ENCODE measurements at regions not wholly inside any gene's neighbourhood (a gene's known extent, or its start where the extent isn't known, plus 50 kb on each side); places are given as distances from the start of the nearest gene placed in this dataset.

DNA sequence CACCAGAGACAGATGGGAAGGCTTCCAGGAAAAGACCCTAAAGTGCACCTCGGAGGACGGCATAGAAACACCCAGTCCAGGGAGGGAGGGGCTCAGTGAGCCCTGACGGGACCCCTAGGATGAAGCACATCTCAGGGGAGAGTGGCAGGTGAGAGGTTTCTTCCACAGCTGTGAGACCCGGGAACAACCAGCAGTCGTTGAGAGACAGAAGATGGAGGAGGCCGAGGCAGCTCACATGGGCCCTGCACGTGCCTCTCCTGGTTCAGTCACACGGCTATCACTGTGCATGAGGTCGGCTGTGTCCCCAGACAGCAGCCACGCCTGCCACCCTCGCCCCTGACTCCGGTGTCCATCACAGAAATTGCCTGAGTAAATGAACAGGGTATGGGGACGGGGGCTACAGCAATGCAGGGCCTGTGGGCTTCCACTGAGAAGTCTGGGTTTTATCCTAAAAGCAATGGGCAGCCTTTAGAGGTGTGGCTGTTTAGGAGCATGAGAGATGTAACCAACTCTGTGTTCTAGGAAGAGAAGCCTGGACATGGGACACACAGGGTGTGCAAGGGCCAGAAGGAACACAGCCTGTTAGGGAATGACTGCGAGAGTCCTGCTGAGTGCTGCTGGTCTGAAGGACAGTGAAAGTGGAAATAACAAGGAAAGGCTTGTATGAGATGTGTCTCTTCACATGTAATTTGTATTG lies 102.0 kb downstream of the TMEM18 start:
- no peak for DNase-seq (ENCODE audit: low spot score)

DNA sequence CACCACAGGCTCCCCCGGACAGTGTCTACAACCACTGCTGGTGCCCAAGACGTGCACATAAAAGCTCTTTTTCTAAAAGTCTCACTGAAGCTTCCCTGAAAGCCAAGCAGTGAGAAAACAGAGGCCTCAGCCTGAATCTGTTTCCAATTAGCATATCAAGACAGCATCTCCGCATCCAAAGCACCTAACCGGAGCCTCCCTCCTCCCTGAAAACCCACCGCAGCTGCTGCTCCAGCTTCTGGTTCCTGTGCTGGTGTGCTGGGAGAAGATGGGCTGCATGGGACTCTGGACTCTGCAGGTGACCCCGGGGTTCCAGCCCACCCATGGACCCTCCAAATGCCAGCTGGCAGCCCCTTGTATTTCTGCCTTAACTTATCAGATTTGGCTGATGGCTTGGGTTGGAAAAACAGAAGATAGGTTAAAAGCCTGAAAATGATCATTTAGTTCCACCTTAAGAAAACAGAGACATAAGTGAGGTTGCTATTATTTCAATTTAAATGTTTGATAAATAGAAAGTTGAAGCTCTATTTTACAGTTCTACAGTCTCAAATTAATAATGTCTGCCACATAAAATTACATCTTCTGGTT lies 103.3 kb downstream of the TMEM18 start:
- no peak for DNase-seq (ENCODE audit: low spot score)

DNA sequence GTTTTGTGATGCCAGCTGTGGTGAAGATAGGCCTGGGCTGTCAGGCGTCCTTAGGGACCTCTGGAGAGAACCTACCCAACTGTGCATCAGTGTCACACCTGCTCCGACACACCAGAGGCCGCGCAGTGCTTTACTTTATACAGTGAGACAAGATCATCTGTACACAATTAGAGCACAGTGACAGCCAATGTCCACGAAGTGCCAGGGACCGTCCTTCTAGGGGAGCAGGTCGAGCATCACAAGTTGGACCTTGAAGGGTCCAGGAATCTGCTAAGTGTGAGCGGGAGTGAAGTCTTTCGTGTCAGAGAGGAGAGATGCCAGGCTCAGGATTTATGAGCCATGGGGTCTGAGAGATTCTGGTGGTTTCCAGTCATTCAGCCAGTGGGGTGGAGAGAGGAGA lies 104.2 kb downstream of the TMEM18 start:
- no peak for DNase-seq (ENCODE audit: low spot score)

DNA sequence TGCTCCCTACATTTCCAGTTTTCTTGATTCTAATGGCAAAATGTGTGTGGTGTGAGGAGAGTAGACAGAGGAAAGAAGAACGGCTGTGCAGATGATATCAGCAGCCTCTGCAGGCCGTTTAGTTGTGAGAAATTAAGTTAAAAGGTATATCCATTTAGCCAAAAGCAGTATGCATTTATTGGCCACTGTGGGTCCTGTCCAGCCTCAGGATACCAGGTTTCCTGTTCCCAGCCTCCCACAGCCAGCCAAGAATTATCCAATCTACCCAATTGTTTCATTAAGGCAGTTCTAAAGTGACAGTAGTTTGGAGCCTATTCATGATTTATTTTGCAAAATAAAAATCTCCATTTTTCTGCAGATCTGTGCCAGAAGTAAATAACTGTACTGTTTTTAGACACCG lies 107.5 kb downstream of the TMEM18 start:
- DNase-seq (ENCODE audit: low spot score), result no peak

DNA sequence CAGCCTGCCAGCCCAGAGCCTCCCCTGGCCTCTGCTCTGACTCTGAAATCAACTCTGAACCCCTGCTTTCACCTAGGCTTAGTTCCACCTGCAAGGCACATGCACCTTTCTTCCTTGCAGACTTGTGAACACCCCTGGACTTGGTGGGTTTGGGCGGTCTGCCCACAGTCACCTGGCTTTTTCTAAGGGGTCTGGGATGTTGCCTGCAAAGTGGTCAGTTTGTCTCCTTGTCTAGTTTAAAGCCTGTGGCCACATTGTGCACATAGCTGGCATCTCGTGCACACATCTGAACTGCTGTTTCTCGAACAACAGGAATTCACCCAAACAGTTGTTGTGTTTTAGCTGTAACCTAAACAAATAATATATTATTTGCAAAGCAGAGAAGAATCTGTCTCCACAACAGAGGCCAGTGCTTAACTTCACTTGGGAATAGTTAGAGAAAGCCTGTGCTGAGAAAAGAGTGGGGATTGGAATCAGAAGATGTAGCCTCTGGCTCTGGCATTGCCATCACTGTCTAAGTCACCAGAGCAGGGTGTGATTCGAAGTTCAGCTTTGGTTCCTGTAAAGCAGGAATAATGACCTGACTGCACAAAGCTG lies 108.5 kb downstream of the TMEM18 start:
- DNase-seq (ENCODE audit: low spot score), result no peak

DNA sequence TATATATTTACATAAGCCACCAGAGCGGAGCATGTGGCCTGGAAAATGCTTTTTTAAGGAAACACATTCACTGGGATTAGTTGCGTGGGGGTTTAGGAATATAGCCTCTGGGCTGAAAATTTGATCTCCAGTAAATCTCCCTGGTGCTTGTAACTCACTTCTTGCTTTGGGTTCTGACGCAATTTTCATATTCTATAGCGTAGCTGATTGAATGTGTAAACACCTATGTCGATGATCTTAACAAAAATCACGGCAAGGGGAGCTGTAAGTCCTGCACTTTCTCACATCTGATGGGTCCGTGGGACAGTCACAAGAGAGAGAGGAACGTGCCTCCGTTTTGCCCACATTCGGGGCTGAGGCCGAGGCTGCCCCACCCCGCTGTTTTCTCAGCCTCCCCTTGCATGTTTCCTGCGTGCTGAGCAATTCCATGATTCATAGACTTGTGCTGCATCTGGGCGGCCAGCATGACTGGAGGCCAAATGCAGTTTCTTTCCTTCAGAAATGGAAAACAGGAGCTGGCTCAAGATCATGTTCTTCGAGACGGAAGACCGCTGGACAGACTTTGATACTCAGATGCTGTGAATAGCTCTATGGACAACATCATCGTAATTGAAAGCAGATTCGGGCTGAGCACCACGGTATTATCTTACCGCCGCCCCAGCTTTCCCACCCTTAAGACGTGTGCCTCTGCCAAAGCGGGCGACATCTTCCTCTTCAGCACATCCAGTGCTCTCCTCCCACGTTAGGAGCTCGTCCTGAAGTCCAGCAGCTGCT lies 109.2 kb downstream of the TMEM18 start:
- DNase-seq (ENCODE audit: low spot score), result no peak

DNA sequence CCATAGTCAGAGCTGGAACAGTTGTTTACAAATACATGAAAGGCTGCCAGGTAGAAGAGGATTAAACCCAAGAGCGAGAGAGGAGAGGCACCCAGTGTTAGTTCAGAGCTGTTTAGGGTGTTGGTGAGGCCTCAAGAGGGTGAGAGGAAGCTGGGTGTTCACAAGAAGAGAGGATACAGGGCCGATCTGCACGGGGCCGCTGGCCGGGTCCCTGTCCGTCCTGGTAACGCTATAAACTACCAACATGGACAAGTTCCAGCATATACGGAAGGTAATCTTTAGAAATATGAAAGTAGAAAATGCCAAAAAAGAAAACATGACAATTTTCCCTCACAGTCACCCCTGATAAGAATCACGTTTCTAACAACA lies 109.7 kb downstream of the TMEM18 start:
- DNase-seq (ENCODE audit: low spot score), result no peak

DNA sequence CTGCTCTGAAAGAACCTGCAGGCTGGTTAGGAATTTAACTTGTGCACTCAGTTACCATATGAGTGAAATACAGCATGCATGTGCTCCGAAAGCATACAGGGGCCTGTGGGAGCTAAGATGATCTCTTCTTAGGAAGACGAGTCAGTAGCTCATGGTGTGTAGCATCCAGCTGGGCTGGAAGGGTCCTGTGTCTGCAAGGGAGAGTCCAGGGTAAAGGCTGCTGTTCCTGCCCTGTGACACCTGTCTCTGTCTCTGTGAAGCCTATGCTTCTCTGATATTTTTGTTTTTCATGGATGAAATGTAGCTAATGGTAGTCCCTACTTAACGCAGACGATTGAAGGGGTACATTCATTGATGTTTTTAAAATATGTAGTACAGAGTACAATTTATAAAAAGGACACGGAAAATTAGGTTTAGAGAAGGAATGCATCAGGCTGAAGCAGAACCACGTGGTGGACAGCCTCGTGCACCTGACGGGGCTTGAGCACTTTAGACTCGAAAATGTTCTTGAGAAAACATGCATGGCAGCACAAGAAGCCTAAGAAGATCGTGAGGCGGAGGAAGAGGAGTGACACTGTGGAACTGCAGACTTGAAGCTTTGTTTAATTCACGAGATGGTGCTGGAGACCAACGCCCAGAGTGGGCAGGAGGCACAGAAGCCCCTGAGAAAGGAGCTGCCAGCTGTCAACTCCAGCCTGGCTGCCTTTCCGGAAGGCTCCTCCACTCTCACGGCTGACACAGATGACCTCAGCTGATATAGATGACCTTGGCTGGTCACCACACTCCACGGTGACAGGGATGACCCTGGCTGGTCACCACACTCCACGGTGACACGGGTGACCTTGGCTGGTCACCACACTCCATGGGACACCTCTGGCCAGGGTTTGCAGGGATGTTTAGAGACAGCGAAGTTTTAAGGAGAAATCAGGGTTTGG lies 110.6 kb downstream of the TMEM18 start:
- no peak for DNase-seq (ENCODE audit: low spot score)

DNA sequence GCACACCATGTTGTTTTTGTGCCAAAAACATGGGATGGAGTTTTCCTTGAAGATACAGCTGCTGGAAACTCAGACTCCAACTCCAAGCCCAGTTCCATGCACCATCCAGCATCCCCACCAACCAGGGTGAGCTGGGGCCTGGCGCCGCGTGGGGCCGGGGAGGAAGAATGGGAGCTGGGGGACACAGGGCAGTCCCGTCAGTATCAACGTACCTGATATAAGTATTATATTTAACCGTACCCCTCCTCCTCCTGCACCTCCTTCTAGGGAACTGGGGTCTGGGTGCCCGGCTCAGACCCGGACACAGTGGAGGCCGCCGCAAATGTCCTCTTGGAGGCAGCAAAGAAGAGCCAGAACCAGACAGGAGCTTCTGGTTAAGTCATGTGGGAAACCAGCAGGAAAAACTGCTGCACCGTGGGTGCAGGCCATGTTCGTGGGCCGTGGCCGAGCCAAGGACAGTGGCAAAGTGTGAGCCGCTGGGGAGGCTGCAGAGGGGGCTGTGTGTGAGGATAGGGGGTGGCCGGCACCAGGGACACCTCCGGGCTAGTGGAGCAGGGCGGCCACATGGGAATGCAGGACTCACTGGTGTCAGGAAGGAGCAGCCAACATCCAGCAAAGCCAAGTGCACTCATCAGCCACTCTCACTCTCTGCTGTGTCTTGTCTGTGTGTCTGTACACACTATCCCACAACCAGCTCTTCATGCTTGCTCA lies 112.6 kb downstream of the TMEM18 start:
- no peak for DNase-seq (ENCODE audit: low spot score)

DNA sequence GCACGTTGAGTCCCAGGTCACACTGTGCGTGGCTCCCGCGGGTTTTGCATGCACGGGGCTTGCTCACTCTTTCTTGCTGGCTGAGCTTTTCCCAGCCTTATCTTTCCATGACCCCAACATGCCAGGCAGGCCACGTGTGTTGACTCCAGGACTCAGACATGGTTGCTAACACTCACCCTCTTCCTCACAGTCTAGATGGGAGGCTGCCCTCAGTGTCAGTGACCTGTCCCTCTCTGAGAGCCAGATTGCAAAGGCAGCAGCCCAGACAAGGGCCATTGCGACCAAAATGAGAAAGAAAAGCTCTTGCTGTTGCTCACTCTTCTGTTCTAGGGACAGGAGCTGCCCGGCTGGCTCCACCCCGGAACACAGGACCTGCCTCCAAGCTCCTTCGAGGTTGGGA lies 113.7 kb downstream of the TMEM18 start:
- no peak for DNase-seq (ENCODE audit: low spot score)

DNA sequence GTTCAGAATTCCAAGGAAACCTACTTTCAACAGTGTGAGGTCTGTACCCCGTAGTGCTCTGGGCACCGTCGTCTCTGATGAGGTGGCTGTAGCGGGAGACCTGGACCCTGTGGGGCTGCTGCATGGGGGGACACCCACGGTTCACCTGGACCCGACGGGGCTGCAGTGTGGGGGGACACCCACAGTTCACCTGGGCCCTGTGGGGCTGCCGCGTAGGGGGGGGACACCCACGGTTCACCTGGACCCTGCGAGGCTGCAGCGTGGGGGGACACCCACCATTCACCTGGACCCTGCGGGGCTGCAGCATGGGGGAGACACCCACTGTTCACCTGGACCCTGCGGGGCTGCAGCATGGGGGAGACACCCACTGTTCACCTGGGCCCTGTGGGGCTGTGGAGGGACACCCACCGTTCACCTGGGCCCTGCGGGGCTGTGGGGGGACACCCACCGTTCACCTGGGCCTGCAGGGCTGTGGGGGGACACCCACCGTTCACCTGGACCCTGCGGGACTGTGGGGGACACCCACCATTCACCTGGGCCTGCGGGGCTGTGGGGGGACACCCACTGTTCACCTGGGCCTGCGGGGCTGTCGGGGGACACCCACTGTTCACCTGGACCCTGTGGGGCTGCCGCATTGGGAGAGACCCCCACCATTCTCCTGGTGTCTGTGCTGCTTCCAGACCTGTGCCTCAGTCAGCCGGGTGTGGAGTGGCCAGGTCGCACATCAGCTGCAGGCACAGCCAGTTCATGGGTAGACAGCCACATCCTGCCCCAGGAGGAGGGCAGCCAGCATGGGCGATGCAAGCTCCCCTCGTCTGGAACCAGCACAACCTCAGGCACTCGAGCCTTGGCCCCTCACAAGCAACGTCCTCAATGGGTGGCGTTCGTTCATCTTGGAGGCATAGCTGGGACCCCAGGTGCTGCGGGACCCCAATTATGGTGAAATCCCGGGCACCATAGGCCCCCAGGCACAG lies 114.5 kb downstream of the TMEM18 start:
- no peak for DNase-seq (ENCODE audit: low spot score)

DNA sequence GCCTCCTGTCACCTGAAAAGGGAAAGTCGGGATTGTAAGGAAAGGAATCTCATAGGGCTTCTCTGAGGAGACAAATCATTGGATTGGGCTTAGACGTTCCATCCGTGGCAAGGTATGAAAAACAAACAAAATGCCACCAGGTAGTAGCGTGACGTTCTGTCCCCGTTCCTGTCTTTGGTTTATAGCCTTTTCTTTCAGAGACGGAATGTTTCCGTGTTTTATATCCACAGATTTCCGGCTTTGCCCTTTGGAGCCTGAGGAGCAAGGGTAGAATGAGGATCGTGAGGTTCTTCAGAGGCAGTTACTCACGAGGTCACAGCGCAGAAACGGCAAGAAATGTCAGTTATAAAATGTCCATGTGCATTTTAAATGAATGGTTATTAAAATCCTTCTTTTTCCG lies 118.3 kb downstream of the TMEM18 start:
- no peak for DNase-seq (ENCODE audit: low spot score)

DNA sequence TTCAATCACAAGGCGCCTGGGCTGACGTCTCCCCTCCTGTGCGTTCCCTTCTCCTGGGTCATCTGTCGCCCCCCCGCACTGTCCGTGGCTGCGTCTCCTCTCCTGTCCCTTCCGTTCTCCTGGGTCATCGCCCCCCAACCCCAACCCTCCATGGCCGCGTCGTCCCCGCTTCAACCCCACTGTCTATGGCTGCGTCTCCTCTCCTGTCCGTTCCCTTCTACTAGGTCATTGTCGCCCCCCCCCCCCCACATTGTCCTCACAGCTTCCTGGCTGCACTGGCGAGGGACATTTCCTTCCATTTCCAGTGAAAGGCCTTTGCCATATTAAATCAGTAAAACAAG lies 118.9 kb downstream of the TMEM18 start:
- no peak for DNase-seq (ENCODE audit: low spot score)

DNA sequence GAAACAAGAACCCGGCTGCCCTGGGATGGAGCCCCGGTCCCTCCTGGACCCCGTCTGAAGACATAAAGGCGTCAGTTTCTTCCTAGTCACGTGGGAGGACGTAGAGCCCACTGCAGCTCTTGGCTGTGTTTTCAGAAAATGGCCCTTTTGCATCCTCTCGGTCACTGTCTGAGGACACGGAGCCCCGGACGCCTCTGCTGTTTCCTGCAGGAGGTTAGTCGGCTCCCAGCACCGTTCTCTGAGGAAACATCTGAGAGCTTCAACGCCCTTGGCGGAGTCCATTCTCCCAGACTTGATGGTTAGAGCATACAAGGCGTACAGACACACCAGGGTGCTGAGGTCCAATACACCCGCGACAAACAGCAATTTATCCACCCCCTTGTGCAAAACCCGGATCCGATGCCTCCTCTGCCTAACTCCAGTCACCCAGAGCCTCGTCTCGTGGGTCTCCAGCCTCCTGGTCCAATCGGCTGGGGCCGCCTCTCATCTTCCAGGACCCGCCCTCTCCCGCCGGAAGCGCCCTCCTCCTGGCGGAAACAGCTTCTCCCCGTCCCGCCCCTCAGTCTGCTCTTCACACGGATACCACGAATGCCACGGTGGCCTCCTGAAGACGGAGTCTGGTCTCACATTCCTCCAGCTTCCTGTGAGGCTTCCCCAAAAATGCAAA lies 119.4 kb downstream of the TMEM18 start:
- DNase-seq (ENCODE audit: low spot score), result no peak

DNA sequence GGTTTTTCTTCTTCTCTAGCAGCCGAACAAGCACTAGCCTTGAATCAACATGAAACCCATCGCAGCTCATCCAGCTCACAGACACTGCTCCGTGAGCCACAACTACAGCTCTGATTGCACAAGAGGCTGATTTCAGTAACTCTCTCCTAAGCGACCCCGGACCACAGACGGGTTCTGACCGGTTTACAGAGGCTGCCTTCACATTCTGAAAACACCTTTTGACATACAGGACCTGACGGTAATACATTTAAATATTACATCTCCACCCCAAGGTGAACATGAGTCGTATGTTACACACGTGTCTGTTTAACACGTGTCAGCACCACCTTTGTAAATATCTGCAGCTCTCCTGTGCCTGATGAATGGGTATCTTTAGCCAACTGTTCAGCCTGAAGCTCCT lies 120.7 kb downstream of the TMEM18 start:
- DNase-seq (ENCODE audit: low spot score), result no peak

DNA sequence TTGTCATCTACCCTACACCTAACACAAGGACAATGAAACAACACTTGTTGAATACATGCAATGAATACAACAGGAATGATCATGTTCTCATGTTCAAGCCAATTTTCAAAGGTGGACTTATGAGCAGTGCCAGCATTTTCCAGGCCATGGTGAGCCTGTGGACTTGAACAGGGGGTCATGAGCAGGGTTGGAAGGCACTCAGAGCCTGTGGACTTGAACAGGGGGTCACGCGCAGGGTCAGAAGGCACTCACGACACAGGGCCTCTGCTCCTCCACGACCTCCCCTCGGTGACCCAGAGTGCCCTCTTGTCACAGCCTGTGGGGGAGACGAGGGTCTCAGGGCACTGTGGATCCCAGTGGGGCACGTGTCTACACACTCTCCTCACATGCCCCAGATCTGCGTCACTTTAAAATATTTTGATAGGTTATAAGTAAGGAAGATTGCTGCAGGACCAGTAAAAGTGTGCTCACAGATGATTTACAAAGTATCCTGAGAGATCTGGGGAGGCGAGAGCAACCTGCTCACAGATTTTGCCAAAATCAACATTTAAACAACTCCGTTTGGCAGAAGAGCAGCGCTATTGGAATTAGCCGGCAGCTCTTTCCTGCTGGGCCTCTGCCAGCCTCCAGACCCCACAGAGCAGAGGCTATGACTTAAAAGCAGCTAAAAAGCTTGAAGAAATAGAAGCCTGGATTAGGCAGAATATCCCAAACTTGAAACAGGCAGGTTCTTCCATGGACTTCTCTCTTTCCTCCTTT lies 121.9 kb downstream of the TMEM18 start:
- DNase-seq (ENCODE audit: low spot score), result no peak

DNA sequence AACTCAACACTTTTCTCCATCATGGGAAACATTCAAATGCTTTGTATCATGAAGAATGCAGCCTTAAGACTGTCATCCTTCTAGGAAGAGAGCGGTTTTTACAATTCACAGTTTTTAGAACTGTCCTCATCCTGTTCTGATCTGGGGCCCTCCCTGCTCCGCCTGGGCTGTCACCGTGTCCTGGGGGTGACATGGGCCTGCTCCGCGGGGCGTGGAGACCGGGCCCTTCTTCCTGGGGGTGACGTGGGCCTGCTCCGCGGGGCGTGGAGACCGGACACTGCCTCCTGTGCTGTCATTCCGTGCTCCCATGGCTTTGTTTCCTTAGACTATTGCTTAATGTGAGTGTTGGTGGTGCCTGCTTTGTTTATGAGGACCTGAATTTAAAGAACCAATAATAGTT lies 122.8 kb downstream of the TMEM18 start:
- DNase-seq (ENCODE audit: low spot score), result no peak

DNA sequence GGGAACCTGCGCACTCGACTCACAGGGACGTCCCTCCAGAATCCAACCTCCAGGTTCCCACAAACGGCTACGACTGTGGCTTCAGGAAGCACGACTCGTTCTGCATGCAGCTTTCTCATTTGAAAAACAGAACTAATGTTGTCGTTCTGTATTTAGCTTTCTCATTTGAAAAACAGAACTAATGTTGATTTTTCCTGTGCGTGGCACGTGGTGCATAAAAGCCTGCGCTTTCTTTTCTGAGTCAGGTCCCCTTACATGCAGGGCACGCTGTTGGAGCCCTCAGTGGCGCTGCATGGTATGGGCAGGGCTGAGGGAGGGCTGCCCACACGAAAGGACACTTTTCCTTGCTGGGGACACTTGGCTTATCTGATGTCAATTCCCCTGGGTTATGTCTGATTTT lies 124.3 kb downstream of the TMEM18 start:
- DNase-seq (ENCODE audit: low spot score), result no peak

DNA sequence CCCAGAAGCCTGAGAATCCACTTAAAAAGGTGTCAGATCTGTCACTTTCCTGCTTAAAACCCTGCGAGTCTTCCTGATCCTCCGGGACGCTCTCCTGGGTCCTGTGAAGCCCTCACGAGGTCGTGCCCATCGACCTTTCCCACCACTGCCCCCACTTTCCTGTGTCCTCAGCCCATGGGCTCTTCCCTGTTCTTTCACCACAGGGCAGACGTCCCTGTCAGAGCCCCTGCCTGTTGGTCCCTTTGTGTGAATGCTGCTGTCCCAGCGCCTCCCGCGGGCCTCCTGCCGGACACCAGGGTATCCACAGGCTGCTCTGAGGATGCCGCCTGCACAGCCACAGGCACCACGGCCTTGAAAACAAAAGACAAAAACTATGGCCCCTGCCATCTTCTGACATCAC lies 125.6 kb downstream of the TMEM18 start:
- no peak for DNase-seq (ENCODE audit: low spot score)

Data from CD4-positive, alpha-beta T cell treated with Interleukin-15 for 4 hours (primary cell).